H9 (cell line): ENCODE measurements at regions not wholly inside any gene's neighbourhood (a gene's known extent, or its start where the extent isn't known, plus 50 kb on each side); places are given as distances from the start of the nearest gene placed in this dataset.

ENCODE experiments used
- DNase-seq: peaks from one replicate; pipeline ENCODE4 v3.0.0-alpha.2; 2017
- H2AFZ ChIP-seq: one replicate; pipeline ENCODE4 v1.6.1; 2013; ENCODE audit warnings: mild to moderate bottlenecking, low read length, control low read depth, moderate library complexity
- H2AK5ac ChIP-seq: 2 replicates; pipeline ENCODE4 v1.6.1; 2013; ENCODE audit warnings: low read length, control low read depth, mixed read lengths; ENCODE audit not compliant: insufficient read length
- H2BK120ac ChIP-seq: one replicate; pipeline ENCODE4 v1.6.1; 2013; ENCODE audit warnings: low read depth, mild to moderate bottlenecking, low read length, control low read depth, inconsistent platforms; ENCODE audit not compliant: poor library complexity, severe bottlenecking
- H2BK12ac ChIP-seq: 2 replicates; pipeline ENCODE4 v1.6.1; 2013; ENCODE audit warnings: low read length, control low read depth, mixed read lengths, low read depth; ENCODE audit not compliant: insufficient read length
- H2BK15ac ChIP-seq: 2 replicates; pipeline ENCODE4 v1.6.1; 2013; ENCODE audit warnings: low read depth, low read length, control low read depth
- H2BK20ac ChIP-seq: one replicate; pipeline ENCODE4 v1.6.1; 2013; ENCODE audit warnings: low read depth, mild to moderate bottlenecking, low read length, control low read depth, inconsistent platforms; ENCODE audit not compliant: poor library complexity, severe bottlenecking
- H2BK5ac ChIP-seq: 2 replicates; pipeline ENCODE4 v1.6.1; 2013; ENCODE audit warnings: low read length, control low read depth, mixed read lengths; ENCODE audit not compliant: insufficient read length
- H3K14ac ChIP-seq: 2 replicates; pipeline ENCODE4 v1.6.1; 2013; ENCODE audit warnings: low read length, control low read depth; ENCODE audit not compliant: insufficient read depth
- H3K18ac ChIP-seq: 2 replicates; pipeline ENCODE4 v1.6.1; 2013; ENCODE audit warnings: low read depth, mild to moderate bottlenecking, mixed read lengths, low read length, control low read depth; ENCODE audit not compliant: insufficient read length
- H3K23ac ChIP-seq: 2 replicates; pipeline ENCODE4 v1.6.1; 2013; ENCODE audit warnings: low read length, control low read depth, mixed read lengths, low read depth; ENCODE audit not compliant: insufficient read length
- H3K23me2 ChIP-seq: 2 replicates; pipeline ENCODE4 v1.6.1; 2013; ENCODE audit warnings: low read depth, mild to moderate bottlenecking, mixed read lengths, low read length, control low read depth; ENCODE audit not compliant: insufficient read length, poor library complexity, severe bottlenecking
- H3K27ac ChIP-seq: 2 replicates; pipeline ENCODE4 v1.5.1; 2013; ENCODE audit warnings: low read length, control low read depth, mixed read lengths, low read depth; ENCODE audit not compliant: insufficient read length
- H3K27me3 ChIP-seq: 2 replicates; pipeline ENCODE4 v1.6.1; 2013; ENCODE audit warnings: low read length, control low read depth, inconsistent platforms; ENCODE audit not compliant: insufficient read depth
- H3K4ac ChIP-seq: 2 replicates; pipeline ENCODE4 v1.6.1; 2013; ENCODE audit warnings: low read depth, mild to moderate bottlenecking, control low read depth, inconsistent platforms, low read length, moderate library complexity
- H3K4me1 ChIP-seq: 2 replicates; pipeline ENCODE4 v1.6.1; 2013; ENCODE audit warnings: low read length, control low read depth, inconsistent platforms; ENCODE audit not compliant: insufficient read depth
- H3K4me2 ChIP-seq: 2 replicates; pipeline ENCODE4 v1.6.1; 2013; ENCODE audit warnings: low read length, control low read depth, mixed read lengths; ENCODE audit not compliant: insufficient read length, insufficient read depth
- H3K56ac ChIP-seq: 2 replicates; pipeline ENCODE4 v1.6.1; 2013; ENCODE audit warnings: low read depth, mild to moderate bottlenecking, mixed read lengths, low read length, control low read depth; ENCODE audit not compliant: insufficient read length
- H3K79me1 ChIP-seq: 2 replicates; pipeline ENCODE4 v1.6.1; 2013; ENCODE audit warnings: low read depth, mild to moderate bottlenecking, moderate library complexity, low read length, control low read depth, inconsistent platforms; ENCODE audit not compliant: insufficient read depth, poor library complexity, severe bottlenecking
- H3K79me2 ChIP-seq: 2 replicates; pipeline ENCODE4 v1.6.1; 2013; ENCODE audit warnings: low read length, control low read depth, inconsistent platforms; ENCODE audit not compliant: insufficient read depth
- H3K9ac ChIP-seq: 2 replicates; pipeline ENCODE4 v1.6.1; 2013; ENCODE audit warnings: low read length, control low read depth, mixed read lengths; ENCODE audit not compliant: insufficient read length; ENCODE audit errors: extremely low read depth
- H3K9me3 ChIP-seq: one replicate; pipeline ENCODE4 v1.6.1; 2013; ENCODE audit warnings: low read depth, low read length, inconsistent platforms; ENCODE audit not compliant: control insufficient read depth
- H3T11ph ChIP-seq: one replicate; pipeline ENCODE4 v1.6.1; 2013; ENCODE audit warnings: mild to moderate bottlenecking, low read length, control low read depth, inconsistent platforms
- H4K20me1 ChIP-seq: one replicate; pipeline ENCODE4 v1.6.1; 2013; ENCODE audit not compliant: control insufficient read depth, insufficient read length, insufficient read depth
- H4K5ac ChIP-seq: 2 replicates; pipeline ENCODE4 v1.6.1; 2013; ENCODE audit warnings: low read depth, mild to moderate bottlenecking, mixed read lengths, low read length, control low read depth; ENCODE audit not compliant: insufficient read length
- H4K8ac ChIP-seq: replicated peaks from 2 replicates; pipeline ENCODE4 v1.6.1; 2013; ENCODE audit warnings: low read length, control low read depth, mixed read lengths, low read depth; ENCODE audit not compliant: insufficient read length
- H4K91ac ChIP-seq: 2 replicates; pipeline ENCODE4 v1.6.1; 2013; ENCODE audit warnings: low read depth, mild to moderate bottlenecking, moderate library complexity, mixed read lengths, low read length, control low read depth; ENCODE audit not compliant: insufficient read length
- H3K27ac Mint-ChIP-seq, 3 experiments: 2 replicates in 2 of 3; 3 replicates in 1 of 3; pipeline ENCODE4 v1.8.0; 2020 to 2021; ENCODE audit warnings: mixed read lengths in 3 of 3, mild to moderate bottlenecking in 1 of 3, moderate library complexity in 1 of 3
- H3K27me3 Mint-ChIP-seq: 2 replicates; pipeline ENCODE4 v1.8.0; 2021; ENCODE audit warnings: low read depth, mild to moderate bottlenecking, moderate library complexity, mixed read lengths
- H3K36me3 Mint-ChIP-seq, 3 experiments: 2 replicates in 2 of 3; 3 replicates in 1 of 3; pipeline ENCODE4 v1.8.0; 2020 to 2021; ENCODE audit warnings: low read depth in 3 of 3, mixed read lengths in 3 of 3; ENCODE audit not compliant: insufficient read depth in 1 of 3
- H3K4me1 Mint-ChIP-seq, 2 experiments: 2 replicates each; pipeline ENCODE4 v1.8.0; 2020; ENCODE audit warnings: mixed read lengths in 2 of 2
- H3K4me3 Mint-ChIP-seq, 2 experiments: 2 replicates in 1 of 2; 3 replicates in 1 of 2; pipeline ENCODE4 v1.8.0; 2020 to 2021; ENCODE audit warnings: mild to moderate bottlenecking in 2 of 2, mixed read lengths in 2 of 2, moderate library complexity in 1 of 2
- H3K9me3 Mint-ChIP-seq, 2 experiments: 2 replicates in 1 of 2; 3 replicates in 1 of 2; pipeline ENCODE4 v1.8.0; 2020; ENCODE audit warnings: mild to moderate bottlenecking in 2 of 2, mixed read lengths in 2 of 2, moderate library complexity in 1 of 2
- WGBS: extraction: QIAGEN DNeasy Blood & Tissue Kit; methylation state at CpG from one replicate; pipeline ENCODE4 v1.1.7; 2013; ENCODE audit warnings: missing lambda C conversion rate, low lambda C conversion rate, mixed read lengths; ENCODE audit not compliant: insufficient read length; ENCODE audit errors: extremely low coverage; 5-methylcytosine and 5-hydroxymethylcytosine counted together
- TF ChIP-seq, protein P1 (sequence below): fragments of 200-600 bp; sonication (generic); conservative IDR thresholded peaks from 3 replicates; pipeline ENCODE4 v1.8.0; 2021; ENCODE audit warnings: antibody characterized with exemption, mild to moderate bottlenecking

DNA sequence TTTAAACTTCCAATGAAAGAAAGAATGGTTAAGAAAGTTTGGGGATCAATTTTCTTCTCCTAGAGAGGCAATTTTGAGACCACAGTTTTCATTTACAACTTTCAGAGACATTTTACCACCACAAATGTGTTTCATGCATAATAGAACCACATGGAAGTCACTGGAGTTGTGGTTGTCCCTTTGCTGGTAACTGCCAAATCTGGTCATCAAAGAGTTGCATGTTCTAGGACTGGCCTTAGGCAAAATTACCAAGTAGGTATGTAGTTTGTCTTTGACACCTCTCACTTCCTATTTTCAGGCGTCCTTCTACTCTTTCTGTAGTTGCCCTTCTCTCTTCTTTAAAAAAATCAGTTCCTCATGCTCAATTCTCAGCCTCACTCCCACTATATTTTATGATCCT lies 54.3 kb upstream of the TMX1 start:
- Mint-ChIP-seq H3K9me3 (no peaks in the 10 kb centered on the region), H3K27ac (no peak overlapping the region), H3K36me3 (no peaks in the 10 kb centered on the region), H3K4me1 (peaks cover 0 to 6% of the 10 kb centered on the region in 2 experiments; a peak in 3 of 4 replicates), H3K27me3 (no peaks in the 10 kb centered on the region), H3K4me3 (no peak overlapping the region)
- no CpG with 5 or more reads among the region's 1 CpG for WGBS
- Histone ChIP-seq H3K4ac (no peak overlapping the region), H4K20me1 (no peaks in the 10 kb centered on the region), H3K56ac (no peak overlapping the region), H4K91ac (no peak overlapping the region), H2BK12ac (no peak overlapping the region), H2BK5ac (no peak overlapping the region), H2BK120ac (no peak overlapping the region), H4K8ac (no peak overlapping the region), H3K79me1 (no peaks in the 10 kb centered on the region), H3T11ph (no peak overlapping the region), H3K27ac (no peak overlapping the region), H3K23ac (no peak overlapping the region), H3K4me1 (no peaks in the 10 kb centered on the region), H4K5ac (no peak overlapping the region), H2AK5ac (no peak overlapping the region), H3K9ac (no peak overlapping the region), H3K27me3 (no peaks in the 10 kb centered on the region), H3K79me2 (no peaks in the 10 kb centered on the region), H3K14ac (no peak overlapping the region), H3K18ac (no peak overlapping the region), H2BK15ac (no peak overlapping the region), H2BK20ac (no peak overlapping the region), H3K23me2 (no peaks in the 10 kb centered on the region), H3K4me2 (no peak overlapping the region), H3K9me3 (no peaks in the 10 kb centered on the region), H2AFZ (no peak overlapping the region)
- TF ChIP-seq, protein P1, sequence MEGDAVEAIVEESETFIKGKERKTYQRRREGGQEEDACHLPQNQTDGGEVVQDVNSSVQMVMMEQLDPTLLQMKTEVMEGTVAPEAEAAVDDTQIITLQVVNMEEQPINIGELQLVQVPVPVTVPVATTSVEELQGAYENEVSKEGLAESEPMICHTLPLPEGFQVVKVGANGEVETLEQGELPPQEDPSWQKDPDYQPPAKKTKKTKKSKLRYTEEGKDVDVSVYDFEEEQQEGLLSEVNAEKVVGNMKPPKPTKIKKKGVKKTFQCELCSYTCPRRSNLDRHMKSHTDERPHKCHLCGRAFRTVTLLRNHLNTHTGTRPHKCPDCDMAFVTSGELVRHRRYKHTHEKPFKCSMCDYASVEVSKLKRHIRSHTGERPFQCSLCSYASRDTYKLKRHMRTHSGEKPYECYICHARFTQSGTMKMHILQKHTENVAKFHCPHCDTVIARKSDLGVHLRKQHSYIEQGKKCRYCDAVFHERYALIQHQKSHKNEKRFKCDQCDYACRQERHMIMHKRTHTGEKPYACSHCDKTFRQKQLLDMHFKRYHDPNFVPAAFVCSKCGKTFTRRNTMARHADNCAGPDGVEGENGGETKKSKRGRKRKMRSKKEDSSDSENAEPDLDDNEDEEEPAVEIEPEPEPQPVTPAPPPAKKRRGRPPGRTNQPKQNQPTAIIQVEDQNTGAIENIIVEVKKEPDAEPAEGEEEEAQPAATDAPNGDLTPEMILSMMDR: no peak
- no peak for DNase-seq
